K562 (cell line): ENCODE measurements at regions not wholly inside any gene's neighbourhood (a gene's known extent, or its start where the extent isn't known, plus 50 kb on each side); places are given as distances from the start of the nearest gene placed in this dataset.

Experiments
- ATAC-seq: fragments of 200-7000 bp; cut with Tn5 transposase; 3 replicates; pipeline ENCODE4 v1.9.1; 2020; ENCODE audit warnings: moderate library complexity
- BruUV-seq: library from RNA; stranded (reverse); fragments of 400-500 nt; replicated peaks from 2 replicates; lab custom pipeline; 2021; lab: Mats Ljungman, UMichigan
- CTCF ChIA-PET: fragments of 300-600 bp; formaldehyde crosslinking; extraction: SDS; loops from one replicate; lab custom pipeline; 2021; ENCODE audit warnings: low intra/inter-chr PET ratio; lab: Yijun Ruan, JAX
- POLR2A ChIA-PET: fragments of 300-600, 350-650 bp; sonication (Branson Sonifier 250); formaldehyde crosslinking; extraction: SDS; loops from one replicate; lab custom pipeline; 2021; ENCODE audit warnings: antibody characterized with exemption, inconsistent platforms; lab: Yijun Ruan, JAX
- DNase-seq, 4 experiments: peaks; one replicate each; pipeline versions ENCODE4 v3.0.0 to v3.0.0-alpha.2; 2011 to 2018; ENCODE audit warnings: low spot score in 3 of 4, mixed read lengths in 3 of 4; ENCODE audit errors: extremely low read depth in 1 of 4
- FAIRE-seq: peaks from 2 replicates; lab custom pipeline; 2011; peaks lifted over from hg19 to GRCh38; lab: Jason Lieb, UNC
- H2AFZ ChIP-seq: 2 replicates; pipeline ENCODE4 v1.6.0; 2011; ENCODE audit warnings: low read depth, low read length, control low read depth, inconsistent platforms
- H3K27ac ChIP-seq: fragments of 200-600 bp; 3 replicates; pipeline ENCODE4 v1.8.0; 2011; ENCODE audit warnings: low read depth, mild to moderate bottlenecking, control low read depth, inconsistent platforms, low read length, moderate library complexity, mixed read lengths; ENCODE audit errors: extremely low read depth
- H3K27me3 ChIP-seq, 2 experiments: fragments of 300-600 bp in 1 of 2; 2 replicates in 1 of 2; 3 replicates in 1 of 2; pipeline versions ENCODE4 v1.6.0 to v1.8.0; 2011; ENCODE audit warnings: inconsistent platforms in 2 of 2, low read length in 2 of 2, mild to moderate bottlenecking in 1 of 2, mixed read lengths in 1 of 2, moderate library complexity in 1 of 2; ENCODE audit not compliant: control insufficient read depth in 2 of 2, insufficient read depth in 2 of 2
- H3K36me3 ChIP-seq: fragments of 300-600 bp; 3 replicates; pipeline ENCODE4 v1.8.0; 2011; ENCODE audit warnings: mild to moderate bottlenecking, low read length, inconsistent platforms; ENCODE audit not compliant: control insufficient read depth, insufficient read depth
- H3K4me1 ChIP-seq, 2 experiments: fragments of 200-600 bp in 1 of 2; replicated peaks in 1 of 2; 2 replicates in 1 of 2; 3 replicates in 1 of 2; pipeline versions ENCODE4 v1.5.1 to v1.8.0; 2011; ENCODE audit warnings: inconsistent platforms in 2 of 2, low read length in 2 of 2, mild to moderate bottlenecking in 1 of 2, mixed read lengths in 1 of 2, moderate library complexity in 1 of 2; ENCODE audit not compliant: control insufficient read depth in 2 of 2, insufficient read depth in 2 of 2
- H3K4me2 ChIP-seq: 2 replicates; pipeline ENCODE4 v1.6.1; 2011; ENCODE audit warnings: low read length, control low read depth, inconsistent platforms, mixed read lengths; ENCODE audit not compliant: insufficient read depth
- H3K4me3 ChIP-seq: fragments of 200-600 bp; sonication (generic), shearing (Covaris generic); 2 replicates; pipeline ENCODE4 v1.5.1; 2016; ENCODE audit warnings: control low read depth, inconsistent platforms
- H3K79me2 ChIP-seq: fragments of 200-600 bp; 3 replicates; pipeline ENCODE4 v1.8.0; 2011; ENCODE audit warnings: low read length, inconsistent platforms; ENCODE audit not compliant: control insufficient read depth, insufficient read depth
- H3K9ac ChIP-seq, 2 experiments: 2 replicates each; pipeline versions ENCODE4 v1.6.0 to v1.6.1; 2011; ENCODE audit warnings: low read depth in 2 of 2, low read length in 2 of 2, control low read depth in 1 of 2, inconsistent platforms in 1 of 2, mild to moderate bottlenecking in 1 of 2, mixed read lengths in 1 of 2; ENCODE audit not compliant: insufficient read depth in 1 of 2
- H3K9me1 ChIP-seq: one replicate; pipeline ENCODE4 v1.6.0; 2011; ENCODE audit warnings: inconsistent platforms, mild to moderate bottlenecking, low read length, moderate library complexity; ENCODE audit not compliant: control insufficient read depth, insufficient read depth
- H3K9me3 ChIP-seq: replicated peaks from 2 replicates; pipeline ENCODE4 v1.5.1; 2011; ENCODE audit warnings: low read depth, low read length, inconsistent platforms; ENCODE audit not compliant: control insufficient read depth, insufficient read depth
- H4K20me1 ChIP-seq: replicated peaks from 2 replicates; pipeline ENCODE4 v1.6.1; 2011; ENCODE audit warnings: low read length, inconsistent platforms, mixed read lengths; ENCODE audit not compliant: control insufficient read depth, insufficient read depth
- NR4A1 ChIP-seq, 2 experiments: fragments of 250-450 bp in 1 of 2; fragments of 450-650 bp in 1 of 2; sonication (Bioruptor Pico) in 1 of 2; IDR thresholded peaks; 2 replicates each; pipeline versions ENCODE4 v1.4.0 to v1.6.1; 2016 to 2020; ENCODE audit warnings: mild to moderate bottlenecking in 2 of 2, missing compliant biosample characterization in 1 of 2, missing genetic modification characterization in 1 of 2, moderate library complexity in 1 of 2
- WGBS: fragments of 100-300 bp; shearing (Covaris generic); methylation state at CpG from one replicate; pipeline ENCODE4 v1.1.6; 2016; ENCODE audit warnings: low coverage, mixed read lengths; ENCODE audit not compliant: insufficient coverage; ENCODE audit errors: missing lambda C conversion rate; 5-methylcytosine and 5-hydroxymethylcytosine counted together
- in situ Hi-C: fragments of 300-500 bp; cut with MboI; formaldehyde crosslinking; loops from 4 replicates; pipeline ENCODE4 v1.15.0; 2018; ENCODE audit warnings: inconsistent platforms, mixed read lengths
- intact Hi-C: fragments of 100-400 bp; cut with micrococcal nuclease; formaldehyde crosslinking; loops from 2 replicates; pipeline ENCODE4 v1.14.2; 2022
- TF ChIP-seq, protein P1 (sequence below): sonication (generic); formaldehyde crosslinking; IDR thresholded peaks from 2 replicates; pipeline ENCODE4 v1.8.0; 2023; ENCODE audit warnings: mild to moderate bottlenecking, missing genetic modification reagents
- TF ChIP-seq, protein P2 (sequence below): fragments of 250-450 bp; sonication (Bioruptor Pico); IDR thresholded peaks from 2 replicates; pipeline ENCODE4 v1.8.0; 2022; ENCODE audit warnings: moderate library complexity, mild to moderate bottlenecking, inconsistent platforms
- TF ChIP-seq, protein P3 (sequence below): fragments of 450-650 bp; formaldehyde crosslinking; IDR thresholded peaks from 2 replicates; pipeline ENCODE4 v1.4.0; 2022; ENCODE audit warnings: mild to moderate bottlenecking, moderate library complexity

DNA sequence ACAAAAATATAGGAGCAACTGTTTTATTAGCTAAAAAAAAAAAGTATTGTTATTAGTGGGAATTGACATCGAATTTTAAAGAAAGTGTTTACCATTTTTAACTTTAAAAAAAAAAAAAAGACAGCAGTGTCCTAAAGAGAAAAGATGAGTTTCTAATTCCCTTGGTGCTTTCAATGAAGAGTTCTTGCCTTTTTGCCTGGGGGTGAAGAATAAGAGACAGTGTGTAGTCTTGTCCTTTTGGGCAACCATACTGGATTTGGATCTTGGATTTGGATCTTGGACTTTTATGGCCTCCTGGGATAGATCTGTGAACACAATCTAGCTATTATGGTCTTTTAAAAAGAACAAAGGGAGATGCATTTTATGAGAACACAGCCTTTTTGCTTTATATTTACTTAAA is 60.2 kb upstream of the GLS start:
- Histone ChIP-seq H3K9ac (no peak overlapping the region), H3K27ac (no peak overlapping the region), H3K9me3 (no peaks in the 10 kb centered on the region), H3K4me2 (no peak overlapping the region), H2AFZ (no peak overlapping the region), H4K20me1 (no peaks in the 10 kb centered on the region), H3K9me1 (no peaks in the 10 kb centered on the region), H3K36me3 (no peaks in the 10 kb centered on the region), H3K4me1 (no peaks in the 10 kb centered on the region), H3K79me2 (no peaks in the 10 kb centered on the region), H3K4me3 (no peak overlapping the region)
- POLR2A ChIA-PET = interaction anchor here (0.6 kb wide), 1 partner anchor 900 kb away, joined by 3 read pairs; no protein-coding TSS in a partner anchor
- BruUV-seq = no TSS peak
- CTCF ChIA-PET = no interaction called here
- FAIRE-seq = no peak
- ATAC-seq = no peak
- in situ Hi-C loops = no loop called here
- TF ChIP-seq, protein P1, sequence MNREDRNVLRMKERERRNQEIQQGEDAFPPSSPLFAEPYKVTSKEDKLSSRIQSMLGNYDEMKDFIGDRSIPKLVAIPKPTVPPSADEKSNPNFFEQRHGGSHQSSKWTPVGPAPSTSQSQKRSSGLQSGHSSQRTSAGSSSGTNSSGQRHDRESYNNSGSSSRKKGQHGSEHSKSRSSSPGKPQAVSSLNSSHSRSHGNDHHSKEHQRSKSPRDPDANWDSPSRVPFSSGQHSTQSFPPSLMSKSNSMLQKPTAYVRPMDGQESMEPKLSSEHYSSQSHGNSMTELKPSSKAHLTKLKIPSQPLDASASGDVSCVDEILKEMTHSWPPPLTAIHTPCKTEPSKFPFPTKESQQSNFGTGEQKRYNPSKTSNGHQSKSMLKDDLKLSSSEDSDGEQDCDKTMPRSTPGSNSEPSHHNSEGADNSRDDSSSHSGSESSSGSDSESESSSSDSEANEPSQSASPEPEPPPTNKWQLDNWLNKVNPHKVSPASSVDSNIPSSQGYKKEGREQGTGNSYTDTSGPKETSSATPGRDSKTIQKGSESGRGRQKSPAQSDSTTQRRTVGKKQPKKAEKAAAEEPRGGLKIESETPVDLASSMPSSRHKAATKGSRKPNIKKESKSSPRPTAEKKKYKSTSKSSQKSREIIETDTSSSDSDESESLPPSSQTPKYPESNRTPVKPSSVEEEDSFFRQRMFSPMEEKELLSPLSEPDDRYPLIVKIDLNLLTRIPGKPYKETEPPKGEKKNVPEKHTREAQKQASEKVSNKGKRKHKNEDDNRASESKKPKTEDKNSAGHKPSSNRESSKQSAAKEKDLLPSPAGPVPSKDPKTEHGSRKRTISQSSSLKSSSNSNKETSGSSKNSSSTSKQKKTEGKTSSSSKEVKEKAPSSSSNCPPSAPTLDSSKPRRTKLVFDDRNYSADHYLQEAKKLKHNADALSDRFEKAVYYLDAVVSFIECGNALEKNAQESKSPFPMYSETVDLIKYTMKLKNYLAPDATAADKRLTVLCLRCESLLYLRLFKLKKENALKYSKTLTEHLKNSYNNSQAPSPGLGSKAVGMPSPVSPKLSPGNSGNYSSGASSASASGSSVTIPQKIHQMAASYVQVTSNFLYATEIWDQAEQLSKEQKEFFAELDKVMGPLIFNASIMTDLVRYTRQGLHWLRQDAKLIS (CRISPR knock-in tag) = no peak
- TF ChIP-seq NR4A1 (CRISPR knock-in tag; IDR thresholded peaks at IDR 0.05) (no peak), NR4A1 (tag; IDR thresholded peaks at IDR 0.05) (no peak)
- TF ChIP-seq, protein P2, sequence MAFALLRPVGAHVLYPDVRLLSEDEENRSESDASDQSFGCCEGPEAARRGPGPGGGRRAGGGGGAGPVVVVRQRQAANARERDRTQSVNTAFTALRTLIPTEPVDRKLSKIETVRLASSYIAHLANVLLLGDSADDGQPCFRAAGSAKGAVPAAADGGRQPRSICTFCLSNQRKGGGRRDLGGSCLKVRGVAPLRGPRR = no peak
- TF ChIP-seq, protein P3, sequence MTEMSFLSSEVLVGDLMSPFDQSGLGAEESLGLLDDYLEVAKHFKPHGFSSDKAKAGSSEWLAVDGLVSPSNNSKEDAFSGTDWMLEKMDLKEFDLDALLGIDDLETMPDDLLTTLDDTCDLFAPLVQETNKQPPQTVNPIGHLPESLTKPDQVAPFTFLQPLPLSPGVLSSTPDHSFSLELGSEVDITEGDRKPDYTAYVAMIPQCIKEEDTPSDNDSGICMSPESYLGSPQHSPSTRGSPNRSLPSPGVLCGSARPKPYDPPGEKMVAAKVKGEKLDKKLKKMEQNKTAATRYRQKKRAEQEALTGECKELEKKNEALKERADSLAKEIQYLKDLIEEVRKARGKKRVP (CRISPR knock-in tag) = no peak
- TF ChIP-seq, all 486 proteins: peak for 0
- 0% methylated on average over 1 of the region's 1 CpG for WGBS
- no peaks in the 10 kb centered on the region; a peak in 1 of 5 replicates for H3K27me3 ChIP-seq
- no peak for DNase-seq
- intact Hi-C loops = no loop called here
